IMR-90 (cell line): ENCODE measurements at regions not wholly inside any gene's neighbourhood (a gene's known extent, or its start where the extent isn't known, plus 50 kb on each side); places are given as distances from the start of the nearest gene placed in this dataset.
A peak's percentile ranks its signal among the peaks of the same experiment; 100 is the strongest.

Experiments
- ATAC-seq: fragments of 200-7000 bp; cut with Tn5 transposase; 2 replicates; pipeline ENCODE4 v1.9.1; 2020; ENCODE audit warnings: low read depth, mild to moderate bottlenecking, moderate library complexity
- BruUV-seq: library from RNA; stranded (reverse); fragments of 400-500 nt; replicated peaks from 2 replicates; lab custom pipeline; 2021; lab: Mats Ljungman, UMichigan
- CTCF ChIA-PET: fragments of 300-600 bp; formaldehyde crosslinking; extraction: SDS; loops from one replicate; lab custom pipeline; 2021; ENCODE audit warnings: antibody characterized with exemption; lab: Yijun Ruan, JAX
- POLR2A ChIA-PET: fragments of 300-600 bp; sonication (Branson Sonifier 250); formaldehyde crosslinking; loops from one replicate; lab custom pipeline; 2022; ENCODE audit warnings: antibody characterized with exemption; ENCODE audit not compliant: unreplicated experiment; lab: Charles Lee
- DNase-seq: peaks from one replicate; pipeline ENCODE4 v3.0.0; 2013
- H2AFZ ChIP-seq: replicated peaks from 2 replicates; pipeline ENCODE3; 2013; ENCODE audit warnings: low read length, mild to moderate bottlenecking; ENCODE audit not compliant: poor library complexity
- H2AK5ac ChIP-seq: 2 replicates; pipeline ENCODE4 v1.6.1; 2013; ENCODE audit warnings: low read depth, low read length, inconsistent platforms
- H2AK9ac ChIP-seq: replicated peaks from 2 replicates; pipeline ENCODE3; 2013; ENCODE audit warnings: mild to moderate bottlenecking, low read depth, low read length, moderate library complexity; ENCODE audit not compliant: poor library complexity
- H2BK120ac ChIP-seq: 2 replicates; pipeline ENCODE4 v1.6.1; 2013; ENCODE audit warnings: low read depth, low read length, inconsistent platforms
- H2BK15ac ChIP-seq: 3 replicates; pipeline ENCODE4 v1.6.1; 2013; ENCODE audit warnings: low read depth, low read length, inconsistent platforms
- H2BK20ac ChIP-seq: 2 replicates; pipeline ENCODE4 v1.6.1; 2013; ENCODE audit warnings: low read depth, mild to moderate bottlenecking, inconsistent platforms, low read length, moderate library complexity
- H2BK5ac ChIP-seq: 2 replicates; pipeline ENCODE4 v1.6.1; 2013; ENCODE audit warnings: mild to moderate bottlenecking, low read depth, low read length, inconsistent platforms; ENCODE audit not compliant: poor library complexity, severe bottlenecking
- H3K14ac ChIP-seq: replicated peaks from 2 replicates; pipeline ENCODE4 v1.6.1; 2013; ENCODE audit warnings: low read depth, low read length, inconsistent platforms
- H3K18ac ChIP-seq: 2 replicates; pipeline ENCODE4 v1.6.1; 2013; ENCODE audit warnings: low read depth, low read length, control low read depth
- H3K23ac ChIP-seq: 2 replicates; pipeline ENCODE4 v1.6.1; 2013; ENCODE audit warnings: low read depth, low read length, inconsistent platforms
- H3K27ac ChIP-seq: 2 replicates; pipeline ENCODE4 v1.5.1; 2013; ENCODE audit warnings: mild to moderate bottlenecking, control low read depth, low read length; ENCODE audit not compliant: insufficient read depth
- H3K27me3 ChIP-seq: 2 replicates; pipeline ENCODE4 v1.6.1; 2013; ENCODE audit warnings: low read length; ENCODE audit not compliant: control insufficient read depth, insufficient read depth
- H3K36me3 ChIP-seq: 2 replicates; pipeline ENCODE4 v1.6.1; 2013; ENCODE audit warnings: low read length, mixed read lengths; ENCODE audit not compliant: control insufficient read depth, insufficient read depth
- H3K4ac ChIP-seq: 2 replicates; pipeline ENCODE4 v1.6.1; 2013; ENCODE audit warnings: low read depth, low read length, inconsistent platforms
- H3K4me1 ChIP-seq: 2 replicates; pipeline ENCODE4 v1.6.1; 2013; ENCODE audit warnings: low read length, mixed read lengths; ENCODE audit not compliant: control insufficient read depth, insufficient read depth
- H3K4me2 ChIP-seq: 2 replicates; pipeline ENCODE4 v1.6.1; 2013; ENCODE audit warnings: low read depth, mild to moderate bottlenecking, control low read depth, low read length, moderate library complexity
- H3K4me3 ChIP-seq: 2 replicates; pipeline ENCODE4 v1.5.1; 2013; ENCODE audit warnings: low read depth, mild to moderate bottlenecking, control low read depth, low read length, moderate library complexity; ENCODE audit not compliant: insufficient read depth
- H3K56ac ChIP-seq: 2 replicates; pipeline ENCODE4 v1.6.1; 2013; ENCODE audit warnings: low read length, inconsistent platforms; ENCODE audit not compliant: insufficient read depth; ENCODE audit errors: extremely low read depth
- H3K79me1 ChIP-seq, 2 experiments: 2 replicates each; pipeline ENCODE4 v1.6.1; 2013; ENCODE audit warnings: low read length in 2 of 2, inconsistent platforms in 1 of 2, low read depth in 1 of 2
- H3K9ac ChIP-seq: 2 replicates; pipeline ENCODE4 v1.6.1; 2013; ENCODE audit warnings: low read depth, low read length, control low read depth
- H3K9me1 ChIP-seq: 2 replicates; pipeline ENCODE4 v1.6.1; 2013; ENCODE audit warnings: low read length, inconsistent platforms; ENCODE audit not compliant: insufficient read depth
- H3K9me3 ChIP-seq: 2 replicates; pipeline ENCODE4 v1.6.1; 2013; ENCODE audit warnings: low read length; ENCODE audit not compliant: control insufficient read depth, insufficient read depth
- H4K20me1 ChIP-seq: 2 replicates; pipeline ENCODE4 v1.6.1; 2013; ENCODE audit warnings: low read length, inconsistent platforms; ENCODE audit not compliant: insufficient read depth
- H4K5ac ChIP-seq: 2 replicates; pipeline ENCODE4 v1.6.1; 2013; ENCODE audit warnings: mild to moderate bottlenecking, low read depth, low read length, control low read depth
- H4K8ac ChIP-seq, 2 experiments: 2 replicates each; pipeline ENCODE4 v1.6.1; 2013; ENCODE audit warnings: low read depth in 2 of 2, low read length in 2 of 2, control low read depth in 1 of 2, inconsistent platforms in 1 of 2
- H4K91ac ChIP-seq: 2 replicates; pipeline ENCODE4 v1.6.1; 2013; ENCODE audit warnings: low read depth, low read length, inconsistent platforms; ENCODE audit not compliant: insufficient read depth
- CTCF ChIP-seq: conservative IDR thresholded peaks from 2 replicates; pipeline ENCODE4 v1.5.1; 2012; ENCODE audit warnings: mild to moderate bottlenecking, low read depth, low read length, improper control_type of control experiment
- FOS ChIP-seq: fragments of 150-350 bp; IDR thresholded peaks from 2 replicates; pipeline ENCODE4 v1.6.1; 2016; ENCODE audit warnings: low read depth, low read length
- MAFK ChIP-seq: IDR thresholded peaks from 2 replicates; pipeline ENCODE4 v1.6.1; 2012; ENCODE audit warnings: low read depth, low read length, improper control_type of control experiment
- MXI1 ChIP-seq: IDR thresholded peaks from 2 replicates; pipeline ENCODE4 v1.6.1; 2012; ENCODE audit warnings: low read depth, mild to moderate bottlenecking, low read length, moderate library complexity, borderline replicate concordance
- POLR2A ChIP-seq: IDR thresholded peaks from 2 replicates; pipeline ENCODE4 v1.6.1; 2012; ENCODE audit warnings: mild to moderate bottlenecking, low read depth, low read length
- RAD21 ChIP-seq: IDR thresholded peaks from 2 replicates; pipeline ENCODE4 v1.6.1; 2012; ENCODE audit warnings: low read length, improper control_type of control experiment
- SMC3 ChIP-seq: fragments of 150-350 bp; IDR thresholded peaks from 2 replicates; pipeline ENCODE4 v1.6.1; 2016; ENCODE audit warnings: low read depth, mild to moderate bottlenecking, antibody characterized with exemption, low read length, moderate library complexity
- WGBS, 2 experiments: methylation state at CpG; one replicate each; pipeline versions ENCODE4 v1.1.5 to v1.1.7; 2013; ENCODE audit warnings: missing lambda C conversion rate in 2 of 2; ENCODE audit not compliant: insufficient read length in 1 of 2; ENCODE audit errors: extremely low coverage in 2 of 2; 5-methylcytosine and 5-hydroxymethylcytosine counted together
- dilution Hi-C: fragments of 300-500 bp; cut with HindIII; formaldehyde crosslinking; loops from one replicate; pipeline ENCODE4 v1.14.3; 2018; ENCODE audit warnings: low sequenced_read_pairs; ENCODE audit not compliant: unreplicated experiment
- in situ Hi-C: fragments of 300-500 bp; cut with MboI; formaldehyde crosslinking; loops from 3 replicates; pipeline ENCODE4 v1.14.3; 2019; ENCODE audit warnings: low sequenced_read_pairs, inconsistent platforms, mixed read lengths
- intact Hi-C: fragments of 100-400 bp; cut with micrococcal nuclease; formaldehyde crosslinking; loops from 2 replicates; pipeline ENCODE4 v1.10.0; 2022

DNA sequence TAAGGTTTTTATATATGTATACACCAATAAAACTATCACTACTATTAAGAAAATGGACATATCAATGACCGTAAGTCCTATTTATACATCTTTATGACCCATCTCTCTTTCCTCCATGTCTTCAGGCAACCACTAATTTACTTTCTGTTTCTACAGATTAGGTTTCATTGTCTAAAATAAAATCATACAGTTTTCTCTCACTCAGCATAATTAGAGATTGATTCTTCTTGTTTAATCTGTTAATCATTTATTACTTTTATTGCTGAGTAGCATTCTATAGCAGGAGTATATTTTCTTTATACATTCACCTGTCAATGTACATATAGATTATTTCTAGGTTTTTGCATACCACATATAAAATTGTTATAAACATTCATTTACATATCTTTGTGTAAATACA lies 388.0 kb downstream of the RFPL4B start:
- Histone ChIP-seq H3K9me3 (no peaks in the 10 kb centered on the region), H3K4me2 (no peak overlapping the region), H3K9me1 (no peaks in the 10 kb centered on the region), H2BK5ac (no peak overlapping the region), H3K27ac (no peak overlapping the region), H3K36me3 (no peaks in the 10 kb centered on the region), H4K8ac (no peak overlapping the region), H2BK120ac (no peak overlapping the region), H3K56ac (no peak overlapping the region), H3K79me1 (no peaks in the 10 kb centered on the region), H2AK5ac (no peak overlapping the region), H3K9ac (no peak overlapping the region), H3K4ac (no peak overlapping the region), H4K20me1 (no peaks in the 10 kb centered on the region), H3K23ac (no peak overlapping the region), H3K27me3 (no peaks in the 10 kb centered on the region), H4K5ac (no peak overlapping the region), H2BK20ac (no peak overlapping the region), H4K91ac (no peak overlapping the region), H3K4me1 (no peaks in the 10 kb centered on the region), H3K18ac (no peak overlapping the region), H2AFZ (no peak overlapping the region), H3K4me3 (no peak overlapping the region), H3K14ac (no peak overlapping the region), H2AK9ac (no peak overlapping the region), H2BK15ac (no peak overlapping the region)
- no peak for ATAC-seq
- no TSS peak for BruUV-seq
- CTCF ChIA-PET: interaction anchor here (0.5 to 0.6 kb wide), 2 partner anchors 30 to 336 kb away, joined by 3 read pairs; no protein-coding TSS in a partner anchor
- no peak for DNase-seq
- in situ Hi-C loops (no loop called here), intact Hi-C loops (no loop called here), dilution Hi-C loops (no loop called here)
- POLR2A ChIA-PET: no interaction called here
- no peak for TF ChIP-seq RAD21
- TF ChIP-seq CTCF: no peak
- no peak for TF ChIP-seq FOS
- TF ChIP-seq SMC3: no peak
- no peak for TF ChIP-seq POLR2A
- TF ChIP-seq MXI1: no peak
- TF ChIP-seq MAFK: peak; percentile 47; the same call in 1 of the 2 replicates
- WGBS, 2 experiments: no CpG with 5 or more reads among the region's 1 CpG
